ENCODE measurements at regions not wholly inside any gene's neighbourhood (a gene's known extent, or its start where the extent isn't known, plus 50 kb on each side); places are given as distances from the start of the nearest gene placed in this dataset.

DNA sequence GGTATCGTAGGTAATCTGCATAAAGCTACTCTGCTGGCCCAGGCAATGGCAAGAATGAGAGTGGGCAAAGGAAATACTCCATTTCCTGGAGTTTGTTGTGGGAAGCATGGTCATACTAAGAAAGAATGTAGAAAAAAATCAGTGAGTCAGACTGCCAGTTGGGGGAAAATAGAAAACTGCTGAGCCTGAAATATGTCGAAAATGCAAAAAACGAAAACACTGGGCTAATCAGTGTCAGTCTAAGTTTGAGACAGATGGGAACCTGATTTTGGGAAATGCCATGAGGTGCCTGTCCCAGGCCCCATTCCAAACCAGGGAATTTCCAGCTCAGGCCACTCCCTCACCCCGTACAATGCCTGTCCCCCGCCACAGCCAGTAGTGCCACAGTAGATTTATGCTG, 150.0 kb downstream of the ZNF33B start:
- TF ChIP-seq, protein P1, sequence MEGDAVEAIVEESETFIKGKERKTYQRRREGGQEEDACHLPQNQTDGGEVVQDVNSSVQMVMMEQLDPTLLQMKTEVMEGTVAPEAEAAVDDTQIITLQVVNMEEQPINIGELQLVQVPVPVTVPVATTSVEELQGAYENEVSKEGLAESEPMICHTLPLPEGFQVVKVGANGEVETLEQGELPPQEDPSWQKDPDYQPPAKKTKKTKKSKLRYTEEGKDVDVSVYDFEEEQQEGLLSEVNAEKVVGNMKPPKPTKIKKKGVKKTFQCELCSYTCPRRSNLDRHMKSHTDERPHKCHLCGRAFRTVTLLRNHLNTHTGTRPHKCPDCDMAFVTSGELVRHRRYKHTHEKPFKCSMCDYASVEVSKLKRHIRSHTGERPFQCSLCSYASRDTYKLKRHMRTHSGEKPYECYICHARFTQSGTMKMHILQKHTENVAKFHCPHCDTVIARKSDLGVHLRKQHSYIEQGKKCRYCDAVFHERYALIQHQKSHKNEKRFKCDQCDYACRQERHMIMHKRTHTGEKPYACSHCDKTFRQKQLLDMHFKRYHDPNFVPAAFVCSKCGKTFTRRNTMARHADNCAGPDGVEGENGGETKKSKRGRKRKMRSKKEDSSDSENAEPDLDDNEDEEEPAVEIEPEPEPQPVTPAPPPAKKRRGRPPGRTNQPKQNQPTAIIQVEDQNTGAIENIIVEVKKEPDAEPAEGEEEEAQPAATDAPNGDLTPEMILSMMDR (IDR thresholded peaks at IDR 0.05): no peak
- TF ChIP-seq POLR2AphosphoS5 (IDR thresholded peaks at IDR 0.05) (no peak), POLR2A (IDR thresholded peaks at IDR 0.05) (no peak)

Measured in breast epithelium (tissue), 3 donors.